ENCODE measurements at regions not wholly inside any gene's neighbourhood (a gene's known extent, or its start where the extent isn't known, plus 50 kb on each side); places are given as distances from the start of the nearest gene placed in this dataset.

DNA sequence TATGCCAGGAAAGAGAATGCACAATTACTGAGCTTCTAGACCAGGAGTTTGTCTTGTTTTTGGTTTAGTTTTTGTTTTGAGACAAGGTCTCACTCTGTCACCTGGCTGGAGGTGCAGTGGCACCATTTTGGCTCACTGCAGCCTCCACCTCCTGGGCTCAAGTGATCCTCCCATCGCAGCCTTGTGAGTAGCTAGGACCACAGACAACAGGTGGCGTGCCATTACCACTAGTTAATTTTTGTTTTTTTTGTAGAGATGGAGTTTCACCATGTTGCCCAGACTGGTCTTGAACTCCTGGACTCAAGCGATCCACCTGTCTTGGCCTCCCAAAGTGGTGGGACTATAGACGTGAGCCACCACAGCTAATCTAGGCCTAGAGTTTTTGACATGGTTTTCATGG lies 104.4 kb upstream of the CCDC54 start:
- Mint-ChIP-seq H3K36me3 (ENCODE audit: insufficient read depth) (no peaks in the 10 kb centered on the region), H3K4me3 (no peak overlapping the region), H3K4me1 (ENCODE audit: low read depth) (no peaks in the 10 kb centered on the region), H3K9me3 (no peaks in the 10 kb centered on the region), H3K27me3 (ENCODE audit: low read depth) (peaks cover 8% of the 10 kb centered on the region)
- DNase-seq (no peak), ATAC-seq (no peak)

DNA sequence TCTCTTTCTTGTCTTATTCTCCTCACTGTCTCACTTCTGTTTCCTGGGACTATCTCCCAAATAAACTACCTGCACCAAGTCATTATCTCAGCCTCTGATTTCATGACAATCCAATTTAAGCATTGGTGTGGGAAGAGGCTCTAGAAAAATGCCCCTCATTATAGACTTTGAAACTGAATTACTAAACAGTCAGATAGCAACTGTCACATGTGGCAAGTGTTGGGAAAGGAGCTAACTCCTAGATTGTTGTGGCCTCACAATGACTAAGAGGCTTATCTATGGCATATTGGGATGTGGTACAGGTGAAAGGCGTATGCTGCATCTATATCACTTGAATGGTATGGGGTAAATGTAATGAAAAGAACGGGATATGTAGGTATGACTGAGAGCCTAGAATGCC lies 103.5 kb upstream of the CCDC54 start:
- ATAC-seq (no peak), DNase-seq (no peak)
- Mint-ChIP-seq H3K4me3 (no peak overlapping the region), H3K4me1 (ENCODE audit: low read depth) (no peaks in the 10 kb centered on the region), H3K9me3 (no peaks in the 10 kb centered on the region), H3K36me3 (ENCODE audit: insufficient read depth) (no peaks in the 10 kb centered on the region), H3K27me3 (ENCODE audit: low read depth) (peaks cover 8% of the 10 kb centered on the region)

DNA sequence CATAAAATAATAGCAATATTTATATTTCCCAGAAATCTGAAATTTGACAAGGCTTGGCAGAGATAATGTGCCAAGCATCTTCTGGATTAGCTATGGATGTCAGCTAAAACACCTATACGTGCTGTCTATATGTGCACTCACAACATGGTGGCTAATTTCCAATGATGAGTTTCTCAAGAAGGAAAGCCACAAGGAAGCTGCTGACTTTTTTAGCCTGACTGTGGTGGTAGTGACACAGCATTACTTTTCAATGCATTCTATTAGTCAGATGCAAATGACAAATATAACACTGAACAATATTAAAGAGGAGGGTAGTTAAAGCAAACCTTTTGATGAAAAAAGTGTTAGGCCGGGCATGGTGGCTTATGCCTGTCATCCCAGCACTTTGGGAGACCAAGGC lies 101.7 kb upstream of the CCDC54 start:
- DNase-seq (no peak), ATAC-seq (no peak)
- Mint-ChIP-seq H3K36me3 (ENCODE audit: insufficient read depth) (no peaks in the 10 kb centered on the region), H3K9me3 (no peaks in the 10 kb centered on the region), H3K4me3 (no peak overlapping the region), H3K4me1 (ENCODE audit: low read depth) (no peaks in the 10 kb centered on the region), H3K27me3 (ENCODE audit: low read depth) (peaks cover 11% of the 10 kb centered on the region)

DNA sequence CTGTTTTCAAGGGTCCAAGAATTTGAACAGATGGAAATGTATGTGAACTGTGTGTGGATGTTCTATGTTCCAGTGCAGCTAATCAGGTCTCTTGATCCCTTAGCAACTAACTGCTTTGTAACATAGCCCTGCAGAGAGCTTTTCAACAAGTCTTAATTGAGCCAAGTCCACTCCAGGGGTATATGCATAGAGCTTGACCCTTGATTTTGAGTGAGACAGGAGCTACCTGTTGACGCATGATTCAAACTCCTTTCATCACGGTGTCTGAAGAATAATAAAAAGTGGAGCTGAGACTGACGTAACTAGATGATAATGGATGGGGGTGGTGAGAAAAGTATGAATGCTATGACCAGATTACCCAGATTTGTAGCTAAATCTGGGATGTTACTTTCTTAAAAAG lies 93.3 kb upstream of the CCDC54 start:
- Mint-ChIP-seq H3K27me3 (ENCODE audit: low read depth) (peaks cover 28% of the 10 kb centered on the region), H3K9me3 (peaks cover 4% of the 10 kb centered on the region), H3K4me3 (no peak overlapping the region), H3K4me1 (ENCODE audit: low read depth) (no peaks in the 10 kb centered on the region), H3K36me3 (ENCODE audit: insufficient read depth) (no peaks in the 10 kb centered on the region)
- ATAC-seq (no peak), DNase-seq (no peak)

GRCh38 chr3:107284612-107285011 lies 92.6 kb upstream of the CCDC54 start:
- DNase-seq (no peak), ATAC-seq (no peak)
- Mint-ChIP-seq H3K9me3 (peaks cover 4% of the 10 kb centered on the region), H3K36me3 (ENCODE audit: insufficient read depth) (no peaks in the 10 kb centered on the region), H3K27me3 (ENCODE audit: low read depth) (peaks cover 25% of the 10 kb centered on the region), H3K4me3 (no peak overlapping the region), H3K4me1 (ENCODE audit: low read depth) (no peaks in the 10 kb centered on the region)

GRCh38 chr3:107285197-107285596 lies 92.0 kb upstream of the CCDC54 start:
- Mint-ChIP-seq H3K4me3 (no peak overlapping the region), H3K9me3 (peaks cover 4% of the 10 kb centered on the region), H3K4me1 (ENCODE audit: low read depth) (no peaks in the 10 kb centered on the region), H3K36me3 (ENCODE audit: insufficient read depth) (no peaks in the 10 kb centered on the region), H3K27me3 (ENCODE audit: low read depth) (peaks cover 25% of the 10 kb centered on the region)
- ATAC-seq, result no peak
- no peak for DNase-seq

GRCh38 chr3:107289354-107289753 lies 87.9 kb upstream of the CCDC54 start:
- Mint-ChIP-seq H3K27me3 (ENCODE audit: low read depth) (peaks cover 16% of the 10 kb centered on the region), H3K4me1 (ENCODE audit: low read depth) (no peaks in the 10 kb centered on the region), H3K9me3 (no peaks in the 10 kb centered on the region), H3K4me3 (no peak overlapping the region), H3K36me3 (ENCODE audit: insufficient read depth) (no peaks in the 10 kb centered on the region)
- ATAC-seq (no peak), DNase-seq (no peak)

DNA sequence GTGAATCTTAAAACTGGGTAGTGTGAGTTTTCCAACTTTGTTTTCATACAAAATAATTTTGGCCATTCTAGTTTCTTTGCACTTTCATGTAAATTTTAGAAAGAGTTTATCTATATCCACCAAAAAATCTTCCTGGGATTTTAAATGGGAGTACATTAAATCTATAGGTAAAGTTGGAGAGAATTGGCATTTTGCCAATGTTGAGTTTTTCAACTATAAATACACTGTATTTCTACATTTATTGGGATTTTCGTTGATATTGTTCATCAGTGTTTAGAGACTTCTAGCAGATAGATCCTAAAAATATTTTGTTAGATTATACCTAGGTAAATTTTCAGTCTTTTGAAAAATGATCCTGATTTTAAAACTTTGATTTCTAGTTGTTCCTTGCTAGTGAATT lies 83.1 kb upstream of the CCDC54 start:
- no peak for DNase-seq
- Mint-ChIP-seq H3K4me3 (no peak overlapping the region), H3K36me3 (ENCODE audit: insufficient read depth) (no peaks in the 10 kb centered on the region), H3K9me3 (peaks cover 6% of the 10 kb centered on the region), H3K4me1 (ENCODE audit: low read depth) (no peaks in the 10 kb centered on the region), H3K27me3 (ENCODE audit: low read depth) (peaks cover 2% of the 10 kb centered on the region)
- no peak for ATAC-seq

GRCh38 chr3:107297597-107297996 lies 79.6 kb upstream of the CCDC54 start:
- Mint-ChIP-seq H3K36me3 (ENCODE audit: insufficient read depth) (no peaks in the 10 kb centered on the region), H3K4me3 (no peak overlapping the region), H3K9me3 (peaks cover 6% of the 10 kb centered on the region), H3K4me1 (ENCODE audit: low read depth) (no peaks in the 10 kb centered on the region), H3K27me3 (ENCODE audit: low read depth) (peaks cover 3% of the 10 kb centered on the region)
- DNase-seq, result no peak
- ATAC-seq, result no peak

GRCh38 chr3:107307205-107307604 lies 70.0 kb upstream of the CCDC54 start:
- no peaks in the 10 kb centered on the region for H3K9me3 Mint-ChIP-seq
- no peak overlapping the region for H3K4me3 Mint-ChIP-seq
- H3K4me1 Mint-ChIP-seq (ENCODE audit: low read depth), result no peaks in the 10 kb centered on the region
- ATAC-seq, result no peak
- peaks cover 2% of the 10 kb centered on the region for H3K27me3 Mint-ChIP-seq (ENCODE audit: low read depth)
- no peaks in the 10 kb centered on the region for H3K36me3 Mint-ChIP-seq (ENCODE audit: insufficient read depth)
- no peak for DNase-seq

DNA sequence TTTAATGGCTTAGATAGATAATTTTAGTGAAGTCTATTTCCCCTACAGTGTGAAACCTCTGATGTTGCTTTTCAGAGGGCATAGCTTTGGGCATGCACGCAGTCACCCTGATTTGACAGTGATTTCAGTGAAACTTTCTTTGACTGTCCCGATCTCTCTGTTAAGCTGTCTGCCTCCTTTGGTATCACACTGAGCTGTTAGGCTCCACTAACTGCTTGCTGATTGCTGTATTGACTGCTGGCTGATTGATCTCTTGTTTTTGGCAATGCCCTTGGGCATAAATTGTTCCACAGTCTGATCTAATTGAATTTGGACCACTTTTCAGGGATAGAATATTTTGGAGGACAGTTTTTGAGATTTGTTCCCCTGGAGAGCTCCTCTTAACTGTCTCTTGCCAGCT lies 68.5 kb upstream of the CCDC54 start:
- DNase-seq (no peak), ATAC-seq (no peak)
- Mint-ChIP-seq H3K36me3 (ENCODE audit: insufficient read depth) (no peaks in the 10 kb centered on the region), H3K9me3 (no peaks in the 10 kb centered on the region), H3K27me3 (ENCODE audit: low read depth) (peaks cover 6% of the 10 kb centered on the region), H3K4me1 (ENCODE audit: low read depth) (no peaks in the 10 kb centered on the region), H3K4me3 (no peak overlapping the region)

DNA sequence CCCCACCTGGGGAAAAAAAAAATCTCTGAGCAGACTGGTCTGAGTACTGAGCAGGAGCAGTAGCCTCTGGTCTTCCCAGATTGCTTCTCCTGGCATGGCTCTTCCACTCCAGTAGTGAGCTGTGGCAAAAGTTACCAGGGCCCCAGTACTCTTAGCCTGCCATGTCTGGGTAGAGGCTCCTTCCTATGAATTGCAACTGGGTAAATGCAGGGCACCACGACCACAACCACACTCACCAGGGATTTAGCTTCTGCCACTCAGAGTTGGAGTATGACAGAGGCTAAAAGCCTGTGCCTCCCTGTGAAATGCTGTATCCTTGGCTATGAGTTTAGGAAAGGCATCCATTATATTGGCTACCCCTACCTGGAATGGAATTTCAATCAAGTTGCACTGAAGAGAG lies 67.9 kb upstream of the CCDC54 start:
- Mint-ChIP-seq H3K36me3 (ENCODE audit: insufficient read depth) (no peaks in the 10 kb centered on the region), H3K4me1 (ENCODE audit: low read depth) (no peaks in the 10 kb centered on the region), H3K9me3 (no peaks in the 10 kb centered on the region), H3K4me3 (no peak overlapping the region), H3K27me3 (ENCODE audit: low read depth) (peaks cover 6% of the 10 kb centered on the region)
- no peak for ATAC-seq
- DNase-seq, result no peak

DNA sequence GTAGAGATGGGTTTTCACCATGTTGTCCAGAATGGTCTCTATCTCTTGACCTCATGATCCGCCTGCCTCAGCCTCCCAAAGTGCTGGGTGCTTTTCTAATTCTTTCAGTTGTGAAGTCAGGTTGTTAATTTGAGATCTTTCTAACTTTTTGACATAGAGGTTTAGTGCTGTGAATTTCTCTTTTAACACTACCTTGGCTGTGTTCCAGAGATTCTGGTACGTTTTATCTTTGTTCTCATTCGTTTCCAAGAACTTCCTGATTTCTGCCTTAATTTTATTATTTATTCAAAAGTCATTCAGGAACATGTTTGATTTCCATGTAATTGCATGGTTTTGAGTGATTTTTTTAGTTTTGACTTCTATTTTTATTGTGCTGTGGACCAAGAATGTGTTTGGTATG lies 63.5 kb upstream of the CCDC54 start:
- DNase-seq (no peak), ATAC-seq (no peak)
- H3K27me3 Mint-ChIP-seq (ENCODE audit: low read depth), result peaks cover 26% of the 10 kb centered on the region
- H3K4me1 Mint-ChIP-seq (ENCODE audit: low read depth), result no peaks in the 10 kb centered on the region
- no peaks in the 10 kb centered on the region for H3K36me3 Mint-ChIP-seq (ENCODE audit: insufficient read depth)
- no peak overlapping the region for H3K4me3 Mint-ChIP-seq
- no peaks in the 10 kb centered on the region for H3K9me3 Mint-ChIP-seq

- no peaks in the 10 kb centered on the region for H3K4me1 Mint-ChIP-seq (ENCODE audit: low read depth)
- no peaks in the 10 kb centered on the region for H3K36me3 Mint-ChIP-seq (ENCODE audit: insufficient read depth)
- H3K9me3 Mint-ChIP-seq, result no peaks in the 10 kb centered on the region
Observed at GRCh38 chr3:107315141-107315540, 62.1 kb upstream of the CCDC54 start.

DNA sequence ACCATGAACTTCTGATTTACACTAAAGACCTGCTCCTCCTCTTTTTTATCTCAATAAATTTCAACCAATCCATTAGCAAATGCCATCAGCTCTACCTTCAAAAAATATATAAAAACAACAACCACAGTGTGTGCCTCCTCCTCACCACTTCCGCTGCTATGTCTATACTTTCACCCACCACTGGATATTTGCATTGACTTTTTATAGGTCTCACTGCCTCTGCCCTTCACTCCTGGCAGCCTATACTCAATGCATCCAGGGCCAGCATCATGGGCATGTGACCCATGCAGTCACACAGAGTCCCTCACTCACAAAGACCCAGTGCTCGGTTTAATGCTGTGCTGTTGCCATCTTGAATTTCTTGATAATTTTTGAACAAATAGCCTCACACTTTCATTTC lies 53.5 kb upstream of the CCDC54 start:
- no peaks in the 10 kb centered on the region for H3K4me1 Mint-ChIP-seq (ENCODE audit: low read depth)
- no peak for DNase-seq
- no peak for ATAC-seq
- no peak overlapping the region for H3K4me3 Mint-ChIP-seq
- no peaks in the 10 kb centered on the region for H3K27me3 Mint-ChIP-seq (ENCODE audit: low read depth)
- no peaks in the 10 kb centered on the region for H3K36me3 Mint-ChIP-seq (ENCODE audit: insufficient read depth)
- no peaks in the 10 kb centered on the region for H3K9me3 Mint-ChIP-seq

More at GRCh38 chr3:107315141-107315540, 62.1 kb upstream of the CCDC54 start:
- Mint-ChIP-seq H3K27me3 (ENCODE audit: low read depth) (peaks cover 24% of the 10 kb centered on the region), H3K4me3 (no peak overlapping the region)
- no peak for ATAC-seq
- no peak for DNase-seq

DNA sequence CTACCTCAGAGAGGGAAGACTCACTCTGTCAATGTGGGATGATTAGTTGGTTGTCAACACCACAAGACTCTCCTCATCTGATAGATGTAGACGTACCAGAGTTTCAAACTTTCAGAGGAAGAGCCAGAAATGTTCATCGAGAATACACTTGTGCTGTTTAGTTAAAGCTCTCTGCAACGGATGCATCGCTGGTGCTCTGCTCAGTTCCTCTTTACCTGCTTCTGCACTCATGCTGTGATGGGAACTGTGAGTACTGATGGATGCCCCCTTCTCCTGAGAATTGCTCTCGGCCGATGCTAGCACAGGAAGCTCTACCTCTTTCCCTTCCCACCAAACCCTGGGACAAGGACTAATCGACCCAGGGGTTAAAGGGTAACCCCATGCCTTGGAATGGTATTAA lies 51.8 kb upstream of the CCDC54 start:
- H3K36me3 Mint-ChIP-seq (ENCODE audit: insufficient read depth), result no peaks in the 10 kb centered on the region
- H3K4me3 Mint-ChIP-seq, result no peak overlapping the region
- no peak for ATAC-seq
- no peaks in the 10 kb centered on the region for H3K27me3 Mint-ChIP-seq (ENCODE audit: low read depth)
- DNase-seq, result no peak
- H3K4me1 Mint-ChIP-seq (ENCODE audit: low read depth), result no peaks in the 10 kb centered on the region
- H3K9me3 Mint-ChIP-seq, result no peaks in the 10 kb centered on the region

Data from activated T-cell treated with anti-CD3 and anti-CD28 coated beads, Interleukin-2, amount 50 U/mL, for 4 hours (primary cell).